Fibroblast of lung (primary cell): ENCODE measurements at regions not wholly inside any gene's neighbourhood (a gene's known extent, or its start where the extent isn't known, plus 50 kb on each side); places are given as distances from the start of the nearest gene placed in this dataset.

Source experiments
- DNase-seq, 2 donors: peaks; one replicate each; pipeline versions ENCODE4 v3.0.0 to v3.0.0-alpha.2; 2010; ENCODE audit warnings: low read depth in 2 of 2
- H2AFZ ChIP-seq: 2 replicates; pipeline ENCODE4 v1.5.1; 2012; ENCODE audit warnings: low read length, control low read depth, inconsistent platforms
- H3K27ac ChIP-seq: 2 replicates; pipeline ENCODE4 v1.5.1; 2011; ENCODE audit warnings: low read length, control low read depth; ENCODE audit not compliant: insufficient read depth
- H3K27me3 ChIP-seq: 2 replicates; pipeline ENCODE4 v1.5.1; 2011; ENCODE audit warnings: mild to moderate bottlenecking, low read length; ENCODE audit not compliant: control insufficient read depth, insufficient read depth
- H3K36me3 ChIP-seq: 2 replicates; pipeline ENCODE4 v1.5.1; 2011; ENCODE audit warnings: low read length; ENCODE audit not compliant: control insufficient read depth, insufficient read depth
- H3K4me1 ChIP-seq: 2 replicates; pipeline ENCODE4 v1.5.1; 2011; ENCODE audit warnings: low read length; ENCODE audit not compliant: control insufficient read depth, insufficient read depth; ENCODE audit errors: extremely low read depth
- H3K4me2 ChIP-seq: 2 replicates; pipeline ENCODE4 v1.5.1; 2011; ENCODE audit warnings: low read length, control low read depth; ENCODE audit not compliant: insufficient read depth; ENCODE audit errors: extremely low read depth
- H3K4me3 ChIP-seq, 4 experiments: fragments of 200-600 bp in 1 of 4; sonication (generic) in 1 of 4; replicated peaks in 1 of 4; 2 replicates each; pipeline ENCODE4 v1.5.1; 2011 to 2016; ENCODE audit warnings: low read length in 4 of 4, low read depth in 3 of 4, mild to moderate bottlenecking in 3 of 4, control low read depth in 2 of 4, inconsistent platforms in 1 of 4, mixed read lengths in 1 of 4; ENCODE audit not compliant: insufficient read depth in 1 of 4; ENCODE audit errors: control extremely low read depth in 1 of 4
- H3K79me2 ChIP-seq: 2 replicates; pipeline ENCODE4 v1.5.1; 2012; ENCODE audit warnings: mild to moderate bottlenecking, low read length, inconsistent platforms; ENCODE audit not compliant: control insufficient read depth, insufficient read depth
- H3K9ac ChIP-seq: 2 replicates; pipeline ENCODE4 v1.5.1; 2011; ENCODE audit warnings: mild to moderate bottlenecking, low read length, control low read depth; ENCODE audit not compliant: insufficient read depth
- H3K9me3 ChIP-seq: 2 replicates; pipeline ENCODE4 v1.5.1; 2012; ENCODE audit warnings: low read depth, low read length; ENCODE audit not compliant: control insufficient read depth, insufficient read depth
- H4K20me1 ChIP-seq: 2 replicates; pipeline ENCODE4 v1.5.1; 2011; ENCODE audit warnings: low read length; ENCODE audit not compliant: control insufficient read depth, insufficient read depth; ENCODE audit errors: extremely low read depth
- EZH2 ChIP-seq: IDR thresholded peaks from 2 replicates; pipeline ENCODE4 v1.5.1; 2012; ENCODE audit warnings: low read length, control low read depth, mild to moderate bottlenecking; ENCODE audit errors: missing control alignments
- TF ChIP-seq, protein P1 (sequence below), 2 donors: IDR thresholded peaks in 1 of 2; conservative IDR thresholded peaks in 1 of 2; 1 replicate in 1 of 2; 2 replicates in 1 of 2; pipeline ENCODE4 v1.5.1; 2011 to 2012; ENCODE audit warnings: low read length in 2 of 2, control low read depth in 1 of 2, inconsistent platforms in 1 of 2, low read depth in 1 of 2, mild to moderate bottlenecking in 1 of 2

GRCh38 chr21:18170829-18171228 is 73.8 kb upstream of the CHODL start:
- Histone ChIP-seq H3K79me2 (no peaks in the 10 kb centered on the region), H3K9me3 (no peaks in the 10 kb centered on the region), H2AFZ (no peak overlapping the region), H3K36me3 (no peaks in the 10 kb centered on the region), H3K4me1 (no peaks in the 10 kb centered on the region), H4K20me1 (no peaks in the 10 kb centered on the region), H3K9ac (no peak overlapping the region), H3K4me3 (no peak overlapping the region), H3K27me3 (no peaks in the 10 kb centered on the region), H3K4me2 (no peak overlapping the region), H3K27ac (no peak overlapping the region)
- no peak for TF ChIP-seq EZH2
- TF ChIP-seq, protein P1, sequence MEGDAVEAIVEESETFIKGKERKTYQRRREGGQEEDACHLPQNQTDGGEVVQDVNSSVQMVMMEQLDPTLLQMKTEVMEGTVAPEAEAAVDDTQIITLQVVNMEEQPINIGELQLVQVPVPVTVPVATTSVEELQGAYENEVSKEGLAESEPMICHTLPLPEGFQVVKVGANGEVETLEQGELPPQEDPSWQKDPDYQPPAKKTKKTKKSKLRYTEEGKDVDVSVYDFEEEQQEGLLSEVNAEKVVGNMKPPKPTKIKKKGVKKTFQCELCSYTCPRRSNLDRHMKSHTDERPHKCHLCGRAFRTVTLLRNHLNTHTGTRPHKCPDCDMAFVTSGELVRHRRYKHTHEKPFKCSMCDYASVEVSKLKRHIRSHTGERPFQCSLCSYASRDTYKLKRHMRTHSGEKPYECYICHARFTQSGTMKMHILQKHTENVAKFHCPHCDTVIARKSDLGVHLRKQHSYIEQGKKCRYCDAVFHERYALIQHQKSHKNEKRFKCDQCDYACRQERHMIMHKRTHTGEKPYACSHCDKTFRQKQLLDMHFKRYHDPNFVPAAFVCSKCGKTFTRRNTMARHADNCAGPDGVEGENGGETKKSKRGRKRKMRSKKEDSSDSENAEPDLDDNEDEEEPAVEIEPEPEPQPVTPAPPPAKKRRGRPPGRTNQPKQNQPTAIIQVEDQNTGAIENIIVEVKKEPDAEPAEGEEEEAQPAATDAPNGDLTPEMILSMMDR (conservative IDR thresholded peaks at IDR 0.05 in 1 of 2, IDR thresholded peaks at IDR 0.05 in 1 of 2; ENCODE audit: low read depth in 1 of 2, low read length in 2 of 2): no peak
- DNase-seq: no peak

DNA sequence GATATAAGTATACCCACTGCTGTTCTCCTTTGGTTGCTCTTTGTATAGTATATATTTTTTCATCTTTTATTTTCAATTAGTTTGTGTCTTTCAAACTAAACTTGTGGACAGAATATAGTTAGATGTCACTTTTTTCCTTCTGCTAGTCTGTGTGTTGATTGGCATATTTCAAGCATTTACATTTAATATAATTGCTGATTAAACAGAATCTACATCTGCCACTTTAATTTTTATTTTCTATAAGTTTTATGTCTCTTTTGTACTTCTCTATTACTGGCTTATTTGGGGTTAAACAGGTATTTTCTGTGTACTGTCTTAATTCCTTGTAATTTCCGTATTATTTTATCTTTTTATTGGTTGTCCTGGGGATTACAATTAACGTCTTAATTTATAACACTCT is 74.4 kb upstream of the CHODL start:
- Histone ChIP-seq H3K36me3 (no peaks in the 10 kb centered on the region), H3K27ac (no peak overlapping the region)
- DNase-seq: no peak

DNA sequence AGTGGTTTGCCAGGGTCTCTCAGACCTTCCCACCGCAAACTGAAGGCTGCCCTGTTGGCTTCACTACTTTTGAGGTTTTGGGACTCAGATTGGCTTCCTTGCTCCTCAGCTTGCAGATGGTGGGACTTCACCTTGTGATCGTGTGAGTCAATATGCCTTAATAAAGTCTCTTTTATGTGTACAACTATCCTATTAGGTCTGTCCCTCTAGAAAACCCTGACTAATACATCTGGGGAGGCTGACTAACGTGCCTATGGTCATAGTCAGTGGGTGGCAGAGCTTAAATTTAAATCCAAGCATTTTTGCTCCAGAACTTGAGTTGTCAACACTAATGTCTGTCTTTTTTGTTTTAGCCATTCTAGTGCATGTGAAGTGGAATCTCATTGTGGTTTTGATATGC is 76.5 kb upstream of the CHODL start:
- no peak for TF ChIP-seq EZH2
- TF ChIP-seq, protein P1 (conservative IDR thresholded peaks at IDR 0.05 in 1 of 2, IDR thresholded peaks at IDR 0.05 in 1 of 2; ENCODE audit: low read depth in 1 of 2, low read length in 2 of 2): no peak
- no peak for DNase-seq
- H4K20me1 ChIP-seq: no peaks in the 10 kb centered on the region

More for the DNA sequence above, 74.4 kb upstream of the CHODL start:
- Histone ChIP-seq H3K9me3 (no peaks in the 10 kb centered on the region), H3K79me2 (no peaks in the 10 kb centered on the region), H3K4me2 (no peak overlapping the region), H2AFZ (no peak overlapping the region), H3K4me3 (no peak overlapping the region), H4K20me1 (no peaks in the 10 kb centered on the region), H3K9ac (no peak overlapping the region), H3K27me3 (no peaks in the 10 kb centered on the region), H3K4me1 (no peaks in the 10 kb centered on the region)
- TF ChIP-seq, protein P1 (conservative IDR thresholded peaks at IDR 0.05 in 1 of 2, IDR thresholded peaks at IDR 0.05 in 1 of 2; ENCODE audit: low read depth in 1 of 2, low read length in 2 of 2): no peak
- TF ChIP-seq EZH2: no peak

More for the DNA sequence above, 76.5 kb upstream of the CHODL start:
- H3K36me3 ChIP-seq: no peaks in the 10 kb centered on the region
- H3K27ac ChIP-seq: no peak overlapping the region
- H3K4me1 ChIP-seq: no peaks in the 10 kb centered on the region
- H3K4me3 ChIP-seq: no peak overlapping the region
- no peaks in the 10 kb centered on the region for H3K27me3 ChIP-seq
- H3K79me2 ChIP-seq: no peaks in the 10 kb centered on the region
- H3K4me2 ChIP-seq: no peak overlapping the region
- no peak overlapping the region for H3K9ac ChIP-seq
- H3K9me3 ChIP-seq: no peaks in the 10 kb centered on the region
- H2AFZ ChIP-seq: no peak overlapping the region
